ENCODE measurements at regions not wholly inside any gene's neighbourhood (a gene's known extent, or its start where the extent isn't known, plus 50 kb on each side); places are given as distances from the start of the nearest gene placed in this dataset.

- in situ Hi-C loops (cut with HindIII; ENCODE audit: low sequenced_read_pairs) = loop anchor here (5.0 kb wide), 1 partner anchor 60 kb away; no protein-coding TSS in a partner anchor
Observed at GRCh38 chr17:36812762-36813161, 124.5 kb upstream of the LHX1 start.

- in situ Hi-C loops (cut with HindIII; ENCODE audit: low sequenced_read_pairs) = loop anchor here (5.0 kb wide), 1 partner anchor 61 kb away; no protein-coding TSS in a partner anchor
Observed at GRCh38 chr17:36813357-36813756, 123.9 kb upstream of the LHX1 start.

- in situ Hi-C loops (cut with HindIII; ENCODE audit: low sequenced_read_pairs) = loop anchor here (5.0 kb wide), 1 partner anchor 62 kb away; no protein-coding TSS in a partner anchor
Observed at GRCh38 chr17:36813957-36814563, 123.2 kb upstream of the LHX1 start.

- in situ Hi-C loops (cut with HindIII; ENCODE audit: low sequenced_read_pairs) = loop anchor here (5.0 kb wide), 1 partner anchor 63 kb away; no protein-coding TSS in a partner anchor
Observed at GRCh38 chr17:36814958-36815357, 122.3 kb upstream of the LHX1 start.

GRCh38 chr17:36816214-36816906, 120.9 kb upstream of the LHX1 start:
- in situ Hi-C loops (cut with HindIII; ENCODE audit: low sequenced_read_pairs) = no loop called here

GRCh38 chr17:36816907-36817288, 120.4 kb upstream of the LHX1 start:
- in situ Hi-C loops (cut with HindIII; ENCODE audit: low sequenced_read_pairs) = no loop called here

- in situ Hi-C loops (cut with HindIII; ENCODE audit: low sequenced_read_pairs) = no loop called here
Observed at GRCh38 chr17:36817483-36818048, 119.7 kb upstream of the LHX1 start.

GRCh38 chr17:36818134-36818825, 119.0 kb upstream of the LHX1 start:
- in situ Hi-C loops (cut with HindIII; ENCODE audit: low sequenced_read_pairs) = no loop called here

GRCh38 chr17:36823850-36824677, 113.2 kb upstream of the LHX1 start:
- in situ Hi-C loops (cut with HindIII; ENCODE audit: low sequenced_read_pairs) = loop anchor here (5.0 kb wide), 1 partner anchor 53 kb away; no protein-coding TSS in a partner anchor

GRCh38 chr17:36824678-36825101, 112.6 kb upstream of the LHX1 start:
- in situ Hi-C loops (cut with HindIII; ENCODE audit: low sequenced_read_pairs) = loop anchor here (5.0 kb wide), 1 partner anchor 53 kb away; no protein-coding TSS in a partner anchor

- in situ Hi-C loops (cut with HindIII; ENCODE audit: low sequenced_read_pairs) = no loop called here
Observed at GRCh38 chr17:36825113-36825512, 112.2 kb upstream of the LHX1 start.

GRCh38 chr17:36825521-36825920, 111.8 kb upstream of the LHX1 start:
- in situ Hi-C loops (cut with HindIII; ENCODE audit: low sequenced_read_pairs) = no loop called here

GRCh38 chr17:36825951-36826350, 111.3 kb upstream of the LHX1 start:
- in situ Hi-C loops (cut with HindIII; ENCODE audit: low sequenced_read_pairs) = no loop called here

GRCh38 chr17:36827081-36827480, 110.2 kb upstream of the LHX1 start:
- in situ Hi-C loops (cut with HindIII; ENCODE audit: low sequenced_read_pairs) = no loop called here

- in situ Hi-C loops (cut with HindIII; ENCODE audit: low sequenced_read_pairs) = no loop called here
Observed at GRCh38 chr17:36829676-36830075, 107.6 kb upstream of the LHX1 start.

- in situ Hi-C loops (cut with HindIII; ENCODE audit: low sequenced_read_pairs) = no loop called here
Observed at GRCh38 chr17:36833279-36833678, 104.0 kb upstream of the LHX1 start.

- in situ Hi-C loops (cut with HindIII; ENCODE audit: low sequenced_read_pairs) = no loop called here
Observed at GRCh38 chr17:36835036-36835435, 102.2 kb upstream of the LHX1 start.

GRCh38 chr17:36837195-36837938, 99.9 kb upstream of the LHX1 start:
- in situ Hi-C loops (cut with HindIII; ENCODE audit: low sequenced_read_pairs) = no loop called here

- in situ Hi-C loops (cut with HindIII; ENCODE audit: low sequenced_read_pairs) = no loop called here
Observed at GRCh38 chr17:36837939-36838272, 99.4 kb upstream of the LHX1 start.

- in situ Hi-C loops (cut with HindIII; ENCODE audit: low sequenced_read_pairs) = no loop called here
Observed at GRCh38 chr17:36839256-36839655, 98.0 kb upstream of the LHX1 start.
